ENCODE measurements at regions not wholly inside any gene's neighbourhood (a gene's known extent, or its start where the extent isn't known, plus 50 kb on each side); places are given as distances from the start of the nearest gene placed in this dataset.

DNA sequence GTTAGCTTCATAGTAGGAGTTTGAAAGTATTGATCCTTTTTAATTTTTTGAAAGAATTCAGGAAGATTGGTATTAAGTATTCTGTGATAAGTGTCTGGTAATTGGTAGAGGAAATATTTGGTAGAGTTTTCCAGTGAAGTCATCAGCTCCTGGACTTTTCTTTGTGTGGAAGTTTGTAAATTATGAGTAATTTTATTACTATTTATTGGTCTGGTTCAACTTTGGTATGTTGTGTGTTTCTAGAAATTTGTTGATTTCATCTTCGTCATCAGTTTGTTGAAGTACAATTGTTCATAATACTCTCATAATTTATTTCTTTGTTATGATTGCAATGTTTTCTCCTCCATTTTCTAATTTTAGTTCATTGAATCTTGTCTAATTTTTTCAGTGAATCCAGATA is 832.0 kb downstream of the OTOL1 start:
- TF ChIP-seq, protein P1, sequence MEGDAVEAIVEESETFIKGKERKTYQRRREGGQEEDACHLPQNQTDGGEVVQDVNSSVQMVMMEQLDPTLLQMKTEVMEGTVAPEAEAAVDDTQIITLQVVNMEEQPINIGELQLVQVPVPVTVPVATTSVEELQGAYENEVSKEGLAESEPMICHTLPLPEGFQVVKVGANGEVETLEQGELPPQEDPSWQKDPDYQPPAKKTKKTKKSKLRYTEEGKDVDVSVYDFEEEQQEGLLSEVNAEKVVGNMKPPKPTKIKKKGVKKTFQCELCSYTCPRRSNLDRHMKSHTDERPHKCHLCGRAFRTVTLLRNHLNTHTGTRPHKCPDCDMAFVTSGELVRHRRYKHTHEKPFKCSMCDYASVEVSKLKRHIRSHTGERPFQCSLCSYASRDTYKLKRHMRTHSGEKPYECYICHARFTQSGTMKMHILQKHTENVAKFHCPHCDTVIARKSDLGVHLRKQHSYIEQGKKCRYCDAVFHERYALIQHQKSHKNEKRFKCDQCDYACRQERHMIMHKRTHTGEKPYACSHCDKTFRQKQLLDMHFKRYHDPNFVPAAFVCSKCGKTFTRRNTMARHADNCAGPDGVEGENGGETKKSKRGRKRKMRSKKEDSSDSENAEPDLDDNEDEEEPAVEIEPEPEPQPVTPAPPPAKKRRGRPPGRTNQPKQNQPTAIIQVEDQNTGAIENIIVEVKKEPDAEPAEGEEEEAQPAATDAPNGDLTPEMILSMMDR (IDR thresholded peaks at IDR 0.05), result no peak
- no peak for TF ChIP-seq POLR2A (IDR thresholded peaks at IDR 0.05)
